ENCODE measurements at regions not wholly inside any gene's neighbourhood (a gene's known extent, or its start where the extent isn't known, plus 50 kb on each side); places are given as distances from the start of the nearest gene placed in this dataset.

DNA sequence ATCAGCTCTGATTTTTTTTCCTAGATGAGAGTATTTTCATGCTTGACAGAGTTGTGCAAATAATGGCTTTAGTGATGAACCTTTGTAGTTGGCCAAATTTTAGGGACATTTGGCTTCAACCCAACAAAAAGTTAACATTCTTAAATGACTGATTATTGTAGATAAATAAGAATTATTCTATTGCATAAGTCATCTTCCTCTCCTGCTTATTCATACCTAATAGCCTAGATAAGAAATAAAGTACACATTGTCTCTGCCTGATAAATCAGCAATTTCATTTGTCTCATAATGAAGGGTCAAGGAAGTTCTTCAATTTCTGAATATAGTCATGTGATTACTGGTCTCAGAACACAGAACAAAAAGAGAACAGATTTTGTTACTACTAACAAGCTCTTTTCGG lies 428.9 kb upstream of the IL12A start:
- DNase-seq, result no peak

DNA sequence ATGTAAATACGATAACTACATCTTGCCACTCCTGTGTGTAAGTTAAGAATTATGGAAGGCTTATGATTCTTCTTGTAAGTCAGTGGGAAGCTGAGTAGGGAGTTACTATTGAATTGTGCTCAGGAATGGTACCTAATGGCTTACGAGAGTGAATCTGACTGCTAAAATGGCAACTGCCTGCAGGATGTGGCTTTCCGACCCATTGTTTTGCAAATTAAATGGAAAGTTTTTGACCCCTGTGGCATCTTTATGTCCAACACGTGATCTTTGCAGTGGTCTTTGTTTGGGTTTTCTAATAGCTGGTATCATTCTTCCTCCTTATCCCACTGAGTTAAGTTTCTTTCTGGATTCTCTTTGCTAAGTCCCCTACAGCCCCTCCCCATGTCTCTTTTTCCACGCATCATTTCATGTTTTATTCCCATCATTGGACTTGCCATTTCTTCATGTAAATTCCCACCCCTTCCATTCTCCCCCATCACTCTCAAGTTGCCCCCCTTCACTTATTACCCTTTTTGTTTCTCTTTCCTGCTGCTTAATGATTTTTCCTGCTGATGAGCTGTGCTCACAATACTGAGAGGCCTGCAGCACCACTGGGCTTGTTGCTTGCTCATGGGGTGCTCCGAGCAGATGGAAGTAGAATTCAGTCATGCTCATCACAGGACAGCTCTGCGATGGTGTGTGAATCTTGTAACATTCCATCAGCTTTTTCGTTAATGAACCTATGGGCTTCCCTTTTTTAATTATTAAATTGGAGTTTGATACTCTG lies 428.2 kb upstream of the IL12A start:
- no peak for DNase-seq

DNA sequence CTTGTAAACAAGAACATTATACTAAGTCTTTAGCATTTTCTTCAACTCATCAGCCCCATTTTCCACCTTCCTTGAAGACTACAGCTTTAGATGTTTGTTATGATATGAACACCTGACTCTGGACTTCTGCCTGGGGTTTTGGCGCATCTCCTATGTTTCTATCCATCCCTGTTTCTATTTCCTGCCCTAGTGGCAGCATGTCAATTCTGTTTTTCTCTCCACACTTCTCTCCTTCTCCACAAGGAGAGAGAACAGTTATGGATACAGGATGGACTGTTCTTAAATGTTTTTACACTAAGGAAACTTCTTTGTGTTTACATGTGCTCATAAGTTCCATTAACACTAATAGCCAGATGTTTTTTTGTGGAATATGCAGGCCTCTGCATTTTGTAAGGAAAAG lies 423.3 kb upstream of the IL12A start:
- DNase-seq, result no peak

DNA sequence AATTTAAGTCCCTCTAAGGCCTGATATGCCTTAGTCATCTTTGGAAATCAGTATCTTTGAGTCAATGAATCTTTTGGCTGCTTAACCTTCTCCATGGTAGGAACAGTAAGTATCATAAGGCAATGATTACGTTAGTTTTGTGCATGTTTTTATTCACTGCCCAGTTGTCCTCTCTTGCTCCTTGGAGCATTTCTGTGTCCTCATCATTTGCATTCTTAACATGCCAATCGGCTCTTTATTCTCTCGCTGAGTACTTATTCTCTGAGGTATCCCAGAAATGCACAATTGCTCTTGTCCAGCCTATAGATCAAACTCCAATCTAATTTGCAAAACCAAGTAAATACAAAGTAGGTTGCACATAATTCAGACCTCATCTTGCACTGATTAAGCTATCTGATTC lies 405.0 kb upstream of the IL12A start:
- DNase-seq, result no peak

- DNase-seq, result no peak
These were observed 404.2 kb upstream of the IL12A start for GRCh38 chr3:159584421-159584820.

DNA sequence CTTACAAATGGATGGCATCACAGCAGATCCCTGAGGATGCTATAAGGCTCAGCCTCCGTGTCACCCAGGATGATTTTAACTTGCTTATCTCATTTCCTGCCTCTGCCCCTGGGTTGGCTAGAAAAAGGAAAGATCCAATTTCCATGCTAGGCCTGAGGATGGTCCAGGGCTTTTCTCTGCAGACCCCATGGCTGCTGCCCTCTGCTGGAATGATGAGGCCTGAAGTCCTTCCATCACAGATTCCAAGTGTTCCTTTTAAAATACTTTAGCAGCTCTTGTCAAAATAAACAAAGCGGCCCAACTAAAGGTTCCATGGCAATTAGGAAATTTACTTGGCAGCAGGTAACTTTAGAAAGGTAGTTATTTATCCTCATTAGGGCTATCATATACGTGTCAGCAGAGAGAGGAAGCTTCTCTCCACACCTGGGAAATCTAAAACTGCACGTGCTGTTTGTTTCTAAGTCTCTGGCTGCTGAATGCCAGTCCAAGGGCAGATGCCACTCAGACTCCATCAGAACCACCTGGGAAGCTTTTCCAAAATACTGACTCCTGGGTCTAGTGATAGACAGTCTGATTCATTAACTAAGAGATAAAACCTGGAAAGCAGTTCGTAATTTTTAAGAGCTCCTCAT lies 401.9 kb upstream of the IL12A start:
- no peak for DNase-seq

- DNase-seq, result no peak
These were observed 394.6 kb upstream of the IL12A start for GRCh38 chr3:159593927-159594605.

DNA sequence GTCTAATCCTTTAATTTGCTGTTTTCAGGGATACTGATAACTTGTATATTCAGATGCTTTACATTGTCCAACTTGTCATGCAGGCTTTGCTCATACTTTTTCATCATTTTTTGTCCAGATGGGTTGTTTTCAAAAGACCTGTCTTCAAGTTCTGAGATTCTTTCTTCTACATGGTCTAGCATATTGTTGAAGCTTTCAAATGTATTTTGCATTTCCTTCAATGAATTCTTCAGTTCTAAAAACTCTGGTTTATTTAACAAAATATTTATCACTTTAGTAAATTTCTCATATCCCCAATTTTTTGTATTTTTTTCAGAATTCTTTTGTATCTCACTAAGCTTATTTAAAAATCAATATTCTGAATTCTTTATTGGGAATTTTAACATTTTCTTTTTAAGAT lies 388.3 kb upstream of the IL12A start:
- DNase-seq, result no peak

- no peak for DNase-seq
These were observed 384.5 kb upstream of the IL12A start for GRCh38 chr3:159604151-159604581.

DNA sequence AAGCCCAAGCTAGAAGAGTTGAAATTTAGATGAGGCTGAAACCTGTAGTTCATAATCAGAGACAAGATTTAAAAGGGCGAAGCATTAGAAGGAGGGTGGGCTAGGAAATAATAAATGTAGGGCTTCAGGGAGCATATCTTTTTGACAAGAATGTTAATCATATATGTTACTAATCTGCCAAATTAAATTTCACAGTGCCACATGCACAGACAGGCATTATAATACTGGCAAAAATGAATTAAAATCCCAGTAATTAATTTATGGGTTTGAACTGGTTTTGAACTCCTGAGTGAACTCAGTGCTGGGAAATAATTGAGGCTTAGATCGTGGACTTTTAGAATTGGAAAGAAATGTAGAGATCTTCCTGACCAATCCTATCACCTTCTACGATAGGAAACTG lies 383.5 kb upstream of the IL12A start:
- no peak for DNase-seq

- no peak for DNase-seq
These were observed 382.9 kb upstream of the IL12A start for GRCh38 chr3:159605776-159606175.

GRCh38 chr3:159607856-159608255 lies 380.8 kb upstream of the IL12A start:
- DNase-seq, result no peak

DNA sequence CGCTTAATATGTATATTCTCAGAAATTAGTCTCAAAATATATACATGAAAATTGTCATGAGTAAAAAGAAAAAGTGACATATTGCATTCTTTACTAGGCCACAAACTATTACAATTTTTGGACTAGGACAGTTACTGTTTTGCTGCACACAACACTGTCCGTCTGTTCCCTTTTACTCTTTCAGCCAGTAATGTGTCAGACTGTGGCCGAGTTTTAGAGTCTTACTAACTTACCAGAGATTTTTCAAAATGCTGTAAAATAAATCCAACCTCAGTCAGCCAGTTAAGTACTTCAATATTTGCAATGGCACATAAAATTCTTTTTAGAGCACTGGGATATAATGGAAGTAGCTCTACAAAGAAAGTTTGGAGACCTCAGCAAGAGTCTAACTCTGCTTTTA lies 380.3 kb upstream of the IL12A start:
- DNase-seq, result no peak

DNA sequence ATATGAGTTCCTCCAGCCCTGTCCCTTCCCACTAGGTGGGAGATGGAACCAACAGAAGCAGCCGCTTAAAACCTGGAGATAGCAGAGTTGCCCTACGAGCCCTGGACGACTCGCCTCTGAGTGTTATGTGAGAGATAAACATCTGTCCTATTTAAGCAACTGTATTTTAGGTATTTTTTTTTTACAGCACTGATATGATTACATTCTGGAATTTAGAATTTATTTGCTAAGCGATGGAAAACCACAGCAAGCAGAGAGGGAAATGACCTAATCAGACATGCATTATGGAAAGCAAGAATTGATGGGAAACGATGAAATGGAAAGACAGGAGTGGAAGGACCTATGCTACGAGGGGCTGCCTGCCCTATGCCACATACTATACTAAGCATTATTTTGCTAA lies 379.0 kb upstream of the IL12A start:
- DNase-seq, result no peak

GRCh38 chr3:159616234-159616825 lies 372.3 kb upstream of the IL12A start:
- DNase-seq, result no peak

- DNase-seq, result no peak
These were observed 369.2 kb upstream of the IL12A start for GRCh38 chr3:159619341-159619885.

GRCh38 chr3:159620281-159620680 lies 368.4 kb upstream of the IL12A start:
- DNase-seq, result no peak

GRCh38 chr3:159620873-159621272 lies 367.8 kb upstream of the IL12A start:
- no peak for DNase-seq

GRCh38 chr3:159624616-159625015 lies 364.0 kb upstream of the IL12A start:
- no peak for DNase-seq

DNA sequence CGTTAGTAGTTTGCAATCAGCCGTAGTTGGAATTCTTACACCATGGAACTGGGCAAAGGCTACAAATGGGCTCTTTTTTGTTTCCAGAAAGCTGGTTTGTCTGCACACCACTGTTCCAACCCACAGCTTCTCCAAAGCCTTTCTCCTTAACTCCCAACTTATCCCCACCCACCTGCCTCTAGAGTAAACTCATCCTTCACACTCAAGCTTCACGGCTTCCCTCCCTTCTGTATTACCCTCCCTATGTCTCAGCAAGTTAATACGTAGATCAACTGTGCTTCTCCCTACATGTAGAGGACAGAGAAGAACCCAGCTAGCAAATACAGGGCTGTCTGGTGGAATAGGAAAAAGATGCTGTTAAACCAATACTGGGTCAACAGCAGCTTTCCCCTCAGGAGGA lies 363.0 kb upstream of the IL12A start:
- DNase-seq, result no peak

GRCh38 chr3:159626598-159626997 lies 362.0 kb upstream of the IL12A start:
- no peak for DNase-seq

- no peak for DNase-seq
These were observed 361.4 kb upstream of the IL12A start for GRCh38 chr3:159627229-159627628.

DNA sequence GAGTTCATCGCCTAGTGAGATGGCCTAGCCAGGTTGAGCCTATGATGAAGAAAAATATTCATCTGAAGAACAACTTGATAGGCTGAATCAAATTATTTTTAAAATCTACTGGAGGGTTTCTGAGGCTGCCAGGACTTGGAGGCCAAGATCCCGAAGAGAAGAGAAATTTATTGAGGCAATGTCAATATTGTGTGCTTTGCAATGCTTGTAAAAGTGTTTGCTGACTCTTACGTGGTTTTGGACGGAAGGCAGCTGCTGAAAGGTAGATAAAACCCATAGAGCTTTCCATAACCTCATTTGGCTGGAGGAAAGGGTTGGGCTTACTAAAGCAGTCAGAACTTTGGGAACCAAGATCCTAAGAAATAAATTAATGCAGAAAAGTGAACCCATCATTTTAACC lies 361.0 kb upstream of the IL12A start:
- DNase-seq, result no peak

Data from T-helper 1 cell (primary cell).